H1 (cell line): ENCODE measurements at regions not wholly inside any gene's neighbourhood (a gene's known extent, or its start where the extent isn't known, plus 50 kb on each side); places are given as distances from the start of the nearest gene placed in this dataset.

Experiments used
- ATF2 ChIP-seq: IDR thresholded peaks from 2 replicates; pipeline ENCODE4 v1.6.1; 2012; ENCODE audit warnings: low read length, inconsistent platforms
- POLR2A ChIP-seq, 2 experiments: IDR thresholded peaks; 1 replicate in 1 of 2; 2 replicates in 1 of 2; pipeline ENCODE4 v1.6.1; 2011; ENCODE audit warnings: low read depth in 2 of 2, low read length in 2 of 2, mild to moderate bottlenecking in 2 of 2; ENCODE audit errors: control extremely low read depth in 1 of 2

- no peak for TF ChIP-seq ATF2
- no peak for TF ChIP-seq POLR2A (IDR thresholded peaks at IDR 0.05; ENCODE audit: control extremely low read depth in 1 of 2, low read depth in 2 of 2, low read length in 2 of 2)
These were observed 181.3 kb upstream of the PHYHIPL start for GRCh38 chr10:58995058-58995596.
